HEK293T (cell line): ENCODE measurements at regions not wholly inside any gene's neighbourhood (a gene's known extent, or its start where the extent isn't known, plus 50 kb on each side); places are given as distances from the start of the nearest gene placed in this dataset.

ENCODE experiments used
- FOXK2 ChIP-seq: fragments of 450-650 bp; IDR thresholded peaks from 2 replicates; pipeline ENCODE4 v1.6.1; 2016; ENCODE audit warnings: mild to moderate bottlenecking
- SP1 ChIP-seq: fragments of 450-650 bp; IDR thresholded peaks from 2 replicates; pipeline ENCODE4 v1.6.1; 2017
- SUZ12 ChIP-seq: fragments of 450-650 bp; IDR thresholded peaks from 2 replicates; pipeline ENCODE4 v1.6.1; 2016; ENCODE audit warnings: mild to moderate bottlenecking
- TARDBP ChIP-seq: fragments of 450-650 bp; IDR thresholded peaks from 2 replicates; pipeline ENCODE4 v1.6.1; 2016
- ZNF384 ChIP-seq: fragments of 450-650 bp; IDR thresholded peaks from 2 replicates; pipeline ENCODE4 v1.6.1; 2016

- TF ChIP-seq SP1 (no peak), TARDBP (no peak), SUZ12 (no peak), ZNF384 (no peak), FOXK2 (no peak)
Observed at GRCh38 chrX:88146577-88146976, 600.4 kb upstream of the CPXCR1 start.
